ENCODE measurements at regions not wholly inside any gene's neighbourhood (a gene's known extent, or its start where the extent isn't known, plus 50 kb on each side); places are given as distances from the start of the nearest gene placed in this dataset.

DNA sequence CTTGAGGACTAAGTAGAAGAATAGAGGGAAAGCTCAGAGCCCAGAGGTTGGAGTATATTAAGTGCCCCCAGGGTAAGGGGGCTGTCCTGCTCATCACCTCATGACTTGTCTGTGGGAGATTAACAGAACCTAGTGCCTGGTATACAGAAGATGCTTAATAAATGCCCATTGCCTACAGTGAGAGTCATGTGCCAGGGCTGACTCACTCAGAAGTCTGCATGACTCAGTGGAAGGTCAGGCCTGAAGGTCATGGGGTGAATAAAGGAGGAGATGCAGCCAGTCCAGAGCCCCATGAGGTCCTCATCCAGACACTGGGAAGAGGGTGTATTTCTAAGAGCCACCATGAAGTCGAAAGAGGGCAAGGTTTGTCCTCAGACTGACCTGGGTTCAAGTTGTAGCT, 62.5 kb upstream of the TLE3 start:
- H3K27me3 ChIP-seq = no peaks in the 10 kb centered on the region
- intact Hi-C loops (cut with DNase I; ENCODE audit: low total_unique reads) = no loop called here

DNA sequence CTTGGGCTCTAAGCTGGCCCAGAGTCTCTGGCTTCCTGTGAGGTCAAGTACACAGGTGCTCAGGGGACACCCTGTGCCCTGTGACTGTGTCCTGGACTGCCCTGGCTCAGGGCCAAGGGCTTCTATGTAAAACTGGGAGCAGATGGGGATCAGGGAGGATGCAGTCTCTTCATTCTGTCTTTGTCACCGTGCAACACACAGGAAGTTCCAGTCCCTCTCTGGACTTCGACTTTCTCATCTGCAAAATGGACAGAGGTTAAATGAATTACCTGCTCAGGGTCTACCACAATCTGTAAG, 61.9 kb upstream of the TLE3 start:
- TF ChIP-seq POLR2A (IDR thresholded peaks at IDR 0.05) (no peak), EP300 (IDR thresholded peaks at IDR 0.05) (no peak), POLR2AphosphoS5 (IDR thresholded peaks at IDR 0.05) (no peak)
- TF ChIP-seq, protein P1, sequence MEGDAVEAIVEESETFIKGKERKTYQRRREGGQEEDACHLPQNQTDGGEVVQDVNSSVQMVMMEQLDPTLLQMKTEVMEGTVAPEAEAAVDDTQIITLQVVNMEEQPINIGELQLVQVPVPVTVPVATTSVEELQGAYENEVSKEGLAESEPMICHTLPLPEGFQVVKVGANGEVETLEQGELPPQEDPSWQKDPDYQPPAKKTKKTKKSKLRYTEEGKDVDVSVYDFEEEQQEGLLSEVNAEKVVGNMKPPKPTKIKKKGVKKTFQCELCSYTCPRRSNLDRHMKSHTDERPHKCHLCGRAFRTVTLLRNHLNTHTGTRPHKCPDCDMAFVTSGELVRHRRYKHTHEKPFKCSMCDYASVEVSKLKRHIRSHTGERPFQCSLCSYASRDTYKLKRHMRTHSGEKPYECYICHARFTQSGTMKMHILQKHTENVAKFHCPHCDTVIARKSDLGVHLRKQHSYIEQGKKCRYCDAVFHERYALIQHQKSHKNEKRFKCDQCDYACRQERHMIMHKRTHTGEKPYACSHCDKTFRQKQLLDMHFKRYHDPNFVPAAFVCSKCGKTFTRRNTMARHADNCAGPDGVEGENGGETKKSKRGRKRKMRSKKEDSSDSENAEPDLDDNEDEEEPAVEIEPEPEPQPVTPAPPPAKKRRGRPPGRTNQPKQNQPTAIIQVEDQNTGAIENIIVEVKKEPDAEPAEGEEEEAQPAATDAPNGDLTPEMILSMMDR (IDR thresholded peaks at IDR 0.05) = no peak
- Histone ChIP-seq H3K4me1 (peaks cover 14 to 51% (median 36%) of the 10 kb centered on the region in 4 donors), H3K27ac (no peak overlapping the region), H3K27me3 (no peaks in the 10 kb centered on the region), H3K4me3 (no peak overlapping the region), H3K36me3 (no peaks in the 10 kb centered on the region), H3K9me3 (peaks cover 0 to 4% (median 0%) of the 10 kb centered on the region in 4 donors)
- intact Hi-C loops (cut with DNase I; ENCODE audit: low total_unique reads) = no loop called here
- WGBS, 5 donors = 19 to 47% (median 26%) methylated on average over 2 of the region's 2 CpGs
- peak in 1 of 2 donors; percentile 45 for DNase-seq

More for the DNA sequence above, 62.5 kb upstream of the TLE3 start:
- H3K4me1 ChIP-seq = peaks cover 18 to 52% (median 35%) of the 10 kb centered on the region in 4 donors
- no peaks in the 10 kb centered on the region for H3K36me3 ChIP-seq
- DNase-seq = peak; percentile 42 to 50
- H3K9me3 ChIP-seq = peaks cover 0 to 4% (median 0%) of the 10 kb centered on the region in 4 donors
- no peak overlapping the region for H3K4me3 ChIP-seq
- H3K27ac ChIP-seq = no peak overlapping the region
- WGBS, 5 donors = 18 to 71% (median 33%) methylated on average over 1 of the region's 1 CpG
- TF ChIP-seq POLR2AphosphoS5 (IDR thresholded peaks at IDR 0.05) (peak in 1 of 3 donors; percentile 49), POLR2A (IDR thresholded peaks at IDR 0.05) (no peak), EP300 (IDR thresholded peaks at IDR 0.05) (no peak)
- TF ChIP-seq, protein P1 (IDR thresholded peaks at IDR 0.05) = no peak

DNA sequence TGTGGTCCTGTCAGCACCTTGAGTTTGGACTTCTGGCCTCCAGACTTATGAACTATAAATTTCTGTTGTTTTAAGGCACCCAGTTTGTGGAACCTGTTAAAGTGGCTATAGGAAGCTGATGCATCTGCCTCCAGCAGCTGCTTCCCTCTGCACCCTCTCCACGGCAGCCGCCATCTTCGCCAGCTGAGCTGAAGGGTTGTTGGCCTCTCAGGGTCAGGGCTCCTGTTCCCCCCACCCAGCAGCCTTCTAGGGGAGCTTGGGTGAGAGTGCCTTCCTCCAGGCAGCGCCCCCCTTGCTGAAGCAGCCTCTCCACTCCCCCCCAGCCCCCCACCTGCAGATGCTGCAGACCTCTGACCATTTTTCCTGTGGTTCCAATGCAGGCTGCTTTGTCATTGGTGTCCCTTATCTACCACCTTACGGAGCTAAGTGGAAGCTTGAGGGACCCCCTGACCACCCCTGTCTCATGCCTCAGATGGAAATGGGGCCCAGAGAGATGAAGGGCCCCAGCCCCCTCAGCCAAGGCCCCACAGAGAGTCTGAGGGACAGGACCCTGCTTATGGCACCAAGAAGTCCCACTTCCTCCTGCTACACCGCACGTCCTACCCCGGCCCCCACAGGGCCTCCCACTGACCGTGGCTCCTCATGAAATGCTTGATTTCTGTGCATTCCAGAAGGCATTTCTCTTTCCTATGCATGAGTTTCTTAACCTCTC, 61.4 kb upstream of the TLE3 start:
- peaks cover 0 to under 1% (median 0%) of the 10 kb centered on the region in 4 donors for H3K9me3 ChIP-seq
- no peaks in the 10 kb centered on the region for H3K36me3 ChIP-seq
- no peak for DNase-seq
- H3K27me3 ChIP-seq = no peaks in the 10 kb centered on the region
- no peak for TF ChIP-seq POLR2AphosphoS5 (IDR thresholded peaks at IDR 0.05)
- no peak for TF ChIP-seq POLR2A (IDR thresholded peaks at IDR 0.05)
- no peak for TF ChIP-seq EP300 (IDR thresholded peaks at IDR 0.05)
- TF ChIP-seq, protein P1 (IDR thresholded peaks at IDR 0.05) = no peak
- intact Hi-C loops (cut with DNase I; ENCODE audit: low total_unique reads) = no loop called here
- 75 to 92% (median 88%) methylated on average over 7 to 9 of the region's 9 CpGs for WGBS, 5 donors
- H3K4me1 ChIP-seq = peaks cover 18 to 56% (median 40%) of the 10 kb centered on the region in 4 donors
- no peak overlapping the region for H3K4me3 ChIP-seq
- no peak overlapping the region for H3K27ac ChIP-seq

DNA sequence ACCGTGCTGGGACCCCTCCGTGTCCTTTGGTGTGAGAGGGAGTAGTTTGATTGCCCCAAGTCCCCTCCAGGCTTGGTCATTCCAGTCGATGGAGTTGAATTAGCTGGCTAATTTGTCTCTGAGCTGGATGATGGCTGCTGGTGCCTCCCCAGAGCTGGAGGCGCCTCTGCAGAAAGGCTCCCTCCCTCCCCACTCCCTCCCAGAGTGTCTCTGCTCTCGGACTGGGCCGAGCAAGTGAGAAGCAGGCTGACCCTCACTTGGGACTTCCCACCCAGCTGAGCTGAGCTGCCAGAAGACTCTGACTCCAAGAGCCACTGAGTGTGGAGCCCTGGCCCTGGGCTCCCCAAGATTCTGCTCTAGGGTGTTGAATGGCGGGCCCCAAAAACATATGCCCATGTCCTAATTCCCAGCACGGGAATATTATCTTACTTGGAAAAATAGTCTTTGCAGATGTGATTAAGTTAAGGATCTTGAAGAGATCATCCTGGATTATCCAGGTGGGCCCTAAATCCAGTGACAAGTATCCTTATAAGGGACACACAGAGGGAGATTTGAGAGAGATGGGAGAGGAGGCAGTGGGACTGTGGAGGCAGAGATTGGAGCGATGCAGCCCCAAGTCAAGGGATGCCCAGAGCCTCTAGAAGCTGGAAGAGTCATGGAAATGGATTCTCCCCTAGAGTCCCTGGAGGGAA, 60.7 kb upstream of the TLE3 start:
- no peak for DNase-seq
- peaks cover 21 to 63% (median 44%) of the 10 kb centered on the region in 4 donors for H3K4me1 ChIP-seq
- H3K27me3 ChIP-seq = no peaks in the 10 kb centered on the region
- H3K9me3 ChIP-seq = no peaks in the 10 kb centered on the region
- intact Hi-C loops (cut with DNase I; ENCODE audit: low total_unique reads) = no loop called here
- no peak overlapping the region for H3K4me3 ChIP-seq
- TF ChIP-seq POLR2AphosphoS5 (IDR thresholded peaks at IDR 0.05) (no peak), POLR2A (IDR thresholded peaks at IDR 0.05) (no peak), EP300 (IDR thresholded peaks at IDR 0.05) (no peak)
- TF ChIP-seq, protein P1 (IDR thresholded peaks at IDR 0.05) = no peak
- 94 to 98% (median 95%) methylated on average over 7 to 9 of the region's 9 CpGs for WGBS, 5 donors
- no peak overlapping the region for H3K27ac ChIP-seq
- no peaks in the 10 kb centered on the region for H3K36me3 ChIP-seq

Data from stomach (tissue), 8 donors.